Neural cell (in vitro differentiated cells): ENCODE measurements at regions not wholly inside any gene's neighbourhood (a gene's known extent, or its start where the extent isn't known, plus 50 kb on each side); places are given as distances from the start of the nearest gene placed in this dataset.

ENCODE experiments used
- H2AFZ ChIP-seq: fragments of 200-600, 300-800 bp; sonication (generic), shearing (Covaris generic); 2 replicates; pipeline ENCODE4 v1.6.0; 2014; ENCODE audit warnings: low read depth, mild to moderate bottlenecking, antibody characterized with exemption, low read length, moderate library complexity
- H3F3A ChIP-seq: fragments of 200-600 bp; shearing (Covaris generic); 2 replicates; pipeline ENCODE4 v1.6.1; 2016; ENCODE audit warnings: mild to moderate bottlenecking, moderate library complexity, mixed read lengths, antibody characterized with exemption, low read length; ENCODE audit not compliant: insufficient read depth, poor library complexity, severe bottlenecking
- H3K27ac ChIP-seq: fragments of 200-600, 300-800 bp; sonication (generic), shearing (Covaris generic); 2 replicates; pipeline ENCODE4 v1.5.1; 2014; ENCODE audit warnings: mild to moderate bottlenecking, low read length, moderate library complexity
- H3K27me3 ChIP-seq: fragments of 300-800, 200-600 bp; sonication (generic), shearing (Covaris generic); 2 replicates; pipeline ENCODE4 v1.6.0; 2014; ENCODE audit warnings: mild to moderate bottlenecking, low read depth, low read length, moderate library complexity; ENCODE audit not compliant: insufficient read depth
- H3K36me3 ChIP-seq: fragments of 300-800, 200-600 bp; sonication (generic), shearing (Covaris generic); 2 replicates; pipeline ENCODE4 v1.5.1; 2014; ENCODE audit warnings: mild to moderate bottlenecking, antibody characterized with exemption, low read length, moderate library complexity; ENCODE audit not compliant: insufficient read depth
- H3K4me2 ChIP-seq: fragments of 300-800, 200-600 bp; sonication (generic), shearing (Covaris generic); 2 replicates; pipeline ENCODE4 v1.6.0; 2014; ENCODE audit warnings: mild to moderate bottlenecking, low read length
- H3K4me3 ChIP-seq: fragments of 300-800, 200-600 bp; sonication (generic), shearing (Covaris generic); 2 replicates; pipeline ENCODE4 v1.5.1; 2014; ENCODE audit warnings: mild to moderate bottlenecking, low read length, moderate library complexity
- H3K79me2 ChIP-seq: fragments of 200-600 bp; shearing (Covaris generic); replicated peaks from 2 replicates; pipeline ENCODE4 v1.6.0; 2014; ENCODE audit warnings: mild to moderate bottlenecking, low read length, moderate library complexity; ENCODE audit not compliant: insufficient read depth
- H3K9ac ChIP-seq: fragments of 300-800, 200-600 bp; sonication (generic), shearing (Covaris generic); 2 replicates; pipeline ENCODE4 v1.6.1; 2016; ENCODE audit warnings: mild to moderate bottlenecking, low read length, mixed read lengths
- H3K9me2 ChIP-seq: fragments of 200-600 bp; shearing (Covaris generic); 2 replicates; pipeline ENCODE4 v1.6.1; 2016; ENCODE audit warnings: mild to moderate bottlenecking, low read length, mixed read lengths; ENCODE audit not compliant: insufficient read depth
- H3K9me3 ChIP-seq: fragments of 200-600, 300-800 bp; sonication (generic), shearing (Covaris generic); 2 replicates; pipeline ENCODE4 v1.6.1; 2016; ENCODE audit warnings: mild to moderate bottlenecking, mixed run types, low read length, moderate library complexity, mixed read lengths
- H4K20me1 ChIP-seq: fragments of 200-600 bp; shearing (Covaris generic); 2 replicates; pipeline ENCODE4 v1.6.1; 2016; ENCODE audit warnings: mild to moderate bottlenecking, mixed run types; ENCODE audit not compliant: insufficient read depth
- CTCF ChIP-seq: fragments of 450-650 bp; IDR thresholded peaks from 2 replicates; pipeline ENCODE4 v1.5.1; 2014; ENCODE audit warnings: antibody characterized with exemption, mild to moderate bottlenecking, moderate library complexity; ENCODE audit not compliant: poor library complexity, severe bottlenecking
- EP300 ChIP-seq: fragments of 450-650 bp; conservative IDR thresholded peaks from 2 replicates; pipeline ENCODE4 v1.6.1; 2014; ENCODE audit warnings: antibody characterized with exemption, mild to moderate bottlenecking, moderate library complexity; ENCODE audit not compliant: poor library complexity, severe bottlenecking
- EZH2 ChIP-seq: fragments of 200-600, 300-800 bp; shearing (Covaris generic), sonication (generic); IDR thresholded peaks from 2 replicates; pipeline ENCODE4 v1.6.1; 2014; ENCODE audit warnings: antibody characterized with exemption, low read length, borderline replicate concordance, mild to moderate bottlenecking; ENCODE audit not compliant: insufficient read depth, poor library complexity, severe bottlenecking
- MXI1 ChIP-seq: fragments of 450-650 bp; conservative IDR thresholded peaks from 2 replicates; pipeline ENCODE4 v1.6.1; 2014; ENCODE audit warnings: antibody characterized with exemption, mild to moderate bottlenecking; ENCODE audit not compliant: poor library complexity, severe bottlenecking
- POLR2AphosphoS5 ChIP-seq: IDR thresholded peaks from 2 replicates; pipeline ENCODE4 v1.6.1; 2012
- RAD21 ChIP-seq: fragments of 450-650 bp; conservative IDR thresholded peaks from 2 replicates; pipeline ENCODE4 v1.6.1; 2014; ENCODE audit warnings: antibody characterized with exemption, mild to moderate bottlenecking, moderate library complexity
- REST ChIP-seq: IDR thresholded peaks from 2 replicates; pipeline ENCODE4 v1.6.1; 2012; ENCODE audit warnings: borderline replicate concordance
- SMC3 ChIP-seq: fragments of 450-650 bp; conservative IDR thresholded peaks from 2 replicates; pipeline ENCODE4 v1.6.1; 2014; ENCODE audit warnings: antibody characterized with exemption, mild to moderate bottlenecking, moderate library complexity; ENCODE audit not compliant: poor library complexity
- TAF1 ChIP-seq: IDR thresholded peaks from 2 replicates; pipeline ENCODE4 v1.6.1; 2012; ENCODE audit warnings: low read depth

GRCh38 chr16:47940466-47940865 is 215.3 kb downstream of the ABCC12 start:
- no peaks in the 10 kb centered on the region for H3F3A ChIP-seq
- no peaks in the 10 kb centered on the region for H3K9me2 ChIP-seq
- no peaks in the 10 kb centered on the region for H3K79me2 ChIP-seq
- no peaks in the 10 kb centered on the region for H3K36me3 ChIP-seq
- H3K9ac ChIP-seq, result no peak overlapping the region
- H2AFZ ChIP-seq, result no peak overlapping the region
- H3K9me3 ChIP-seq, result no peaks in the 10 kb centered on the region
- no peaks in the 10 kb centered on the region for H4K20me1 ChIP-seq
- TF ChIP-seq MXI1, result no peak
- no peak for TF ChIP-seq CTCF
- no peak for TF ChIP-seq EP300
- TF ChIP-seq REST, result no peak
- TF ChIP-seq EZH2, result no peak
- no peak for TF ChIP-seq RAD21
- no peaks in the 10 kb centered on the region for H3K27me3 ChIP-seq
- no peak overlapping the region for H3K4me2 ChIP-seq
- no peak overlapping the region for H3K4me3 ChIP-seq
- H3K27ac ChIP-seq, result no peak overlapping the region

- no peaks in the 10 kb centered on the region for H3K36me3 ChIP-seq
- no peak overlapping the region for H2AFZ ChIP-seq
- H4K20me1 ChIP-seq, result no peaks in the 10 kb centered on the region
- H3K9me2 ChIP-seq, result no peaks in the 10 kb centered on the region
- no peaks in the 10 kb centered on the region for H3F3A ChIP-seq
- TF ChIP-seq EZH2, result no peak
- TF ChIP-seq CTCF, result no peak
- TF ChIP-seq MXI1, result no peak
- no peak for TF ChIP-seq REST
- TF ChIP-seq POLR2AphosphoS5, result no peak
- TF ChIP-seq SMC3, result no peak
- no peak for TF ChIP-seq TAF1
- no peak for TF ChIP-seq EP300
- TF ChIP-seq RAD21, result no peak
- no peak overlapping the region for H3K27ac ChIP-seq
- no peak overlapping the region for H3K9ac ChIP-seq
- no peaks in the 10 kb centered on the region for H3K79me2 ChIP-seq
- no peak overlapping the region for H3K4me2 ChIP-seq
- no peaks in the 10 kb centered on the region for H3K27me3 ChIP-seq
- no peak overlapping the region for H3K4me3 ChIP-seq
- no peaks in the 10 kb centered on the region for H3K9me3 ChIP-seq
Measured at GRCh38 chr16:47939680-47940079, 216.1 kb downstream of the ABCC12 start.
